Embryonic facial prominence (tissue), 1 donor: ENCODE measurements at regions not wholly inside any gene's neighbourhood (a gene's known extent, or its start where the extent isn't known, plus 50 kb on each side); places are given as distances from the start of the nearest gene placed in this dataset.

Experiments
- DNase-seq: peaks from one replicate; pipeline ENCODE4 v3.0.0-alpha.2; 2016; ENCODE audit errors: extremely low spot score

GRCh38 chr22:48187356-48187755 lies 1424.9 kb downstream of the TBC1D22A start:
- no peak for DNase-seq

- DNase-seq = no peak
Measured at GRCh38 chr22:48186146-48186790, 1423.8 kb downstream of the TBC1D22A start.

GRCh38 chr22:48185071-48186055 lies 1422.9 kb downstream of the TBC1D22A start:
- DNase-seq = no peak

GRCh38 chr22:48182846-48183805 lies 1420.7 kb downstream of the TBC1D22A start:
- DNase-seq = no peak

- DNase-seq = no peak
Measured at GRCh38 chr22:48182031-48182430, 1419.6 kb downstream of the TBC1D22A start.

- DNase-seq = no peak
Measured at GRCh38 chr22:48181263-48181955, 1419.0 kb downstream of the TBC1D22A start.

- no peak for DNase-seq
Measured at GRCh38 chr22:48180631-48181030, 1418.2 kb downstream of the TBC1D22A start.

GRCh38 chr22:48179571-48180546 lies 1417.4 kb downstream of the TBC1D22A start:
- no peak for DNase-seq

GRCh38 chr22:48178536-48178935 lies 1416.1 kb downstream of the TBC1D22A start:
- no peak for DNase-seq

- no peak for DNase-seq
Measured at GRCh38 chr22:48177631-48178030, 1415.2 kb downstream of the TBC1D22A start.

GRCh38 chr22:48175721-48176120 lies 1413.3 kb downstream of the TBC1D22A start:
- DNase-seq = no peak

- no peak for DNase-seq
Measured at GRCh38 chr22:48173773-48174160, 1411.3 kb downstream of the TBC1D22A start.

- DNase-seq = no peak
Measured at GRCh38 chr22:48173061-48173772, 1410.8 kb downstream of the TBC1D22A start.

GRCh38 chr22:48171271-48171691 lies 1408.8 kb downstream of the TBC1D22A start:
- DNase-seq = no peak

- DNase-seq = no peak
Measured at GRCh38 chr22:48169227-48169626, 1406.8 kb downstream of the TBC1D22A start.

GRCh38 chr22:48167238-48167637 lies 1404.8 kb downstream of the TBC1D22A start:
- no peak for DNase-seq

GRCh38 chr22:48161298-48161697 lies 1398.8 kb downstream of the TBC1D22A start:
- no peak for DNase-seq

- no peak for DNase-seq
Measured at GRCh38 chr22:48157676-48158075, 1395.2 kb downstream of the TBC1D22A start.
